Nephron (organoid): ENCODE measurements at regions not wholly inside any gene's neighbourhood (a gene's known extent, or its start where the extent isn't known, plus 50 kb on each side); places are given as distances from the start of the nearest gene placed in this dataset.
A peak's percentile ranks its signal among the peaks of the same experiment; 100 is the strongest.

ENCODE experiments used
- H3K27ac Mint-ChIP-seq, 3 experiments: 2 replicates each; pipeline ENCODE4 v1.8.0; 2020; ENCODE audit warnings: mixed read lengths in 3 of 3, mild to moderate bottlenecking in 2 of 3, moderate library complexity in 1 of 3
- H3K27me3 Mint-ChIP-seq: 2 replicates; pipeline ENCODE4 v1.8.0; 2021; ENCODE audit warnings: low read depth, mild to moderate bottlenecking, moderate library complexity, mixed read lengths
- H3K36me3 Mint-ChIP-seq: 2 replicates; pipeline ENCODE4 v1.8.0; 2020; ENCODE audit warnings: low read depth, mixed read lengths
- H3K4me1 Mint-ChIP-seq: 2 replicates; pipeline ENCODE4 v1.8.0; 2020; ENCODE audit warnings: mixed read lengths
- H3K4me3 Mint-ChIP-seq, 3 experiments: 2 replicates each; pipeline ENCODE4 v1.8.0; 2020; ENCODE audit warnings: mild to moderate bottlenecking in 3 of 3, mixed read lengths in 3 of 3, moderate library complexity in 2 of 3
- H3K9me3 Mint-ChIP-seq: 2 replicates; pipeline ENCODE4 v1.8.0; 2020; ENCODE audit warnings: mixed read lengths
- TF ChIP-seq, protein P1 (sequence below), 3 experiments: fragments of 200-600 bp; sonication (generic); IDR thresholded peaks; one replicate each; pipeline ENCODE4 v1.5.0; 2021; ENCODE audit warnings: antibody characterized with exemption in 3 of 3; ENCODE audit not compliant: unreplicated experiment in 3 of 3

DNA sequence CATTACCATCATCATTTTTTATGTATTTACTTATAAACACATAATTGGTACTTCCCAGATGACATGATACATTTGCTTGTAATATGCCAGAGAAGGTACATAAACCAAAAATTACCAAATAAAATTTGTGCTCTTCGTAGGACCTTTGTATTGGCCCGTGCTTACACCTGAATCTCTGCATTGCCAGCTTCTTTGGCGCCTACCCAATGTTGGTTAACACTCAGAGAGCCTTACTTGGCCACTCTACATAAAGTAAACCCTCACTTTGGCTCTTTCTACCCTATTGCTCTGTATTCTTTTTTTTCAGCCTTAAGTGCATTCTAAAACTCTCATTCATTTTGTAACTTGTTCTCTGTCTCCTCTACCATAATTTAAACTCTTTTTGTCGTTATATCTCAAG lies 148.1 kb upstream of the ZNF608 start:
- no peaks in the 10 kb centered on the region for H3K9me3 Mint-ChIP-seq
- H3K27me3 Mint-ChIP-seq = peaks cover 4% of the 10 kb centered on the region
- TF ChIP-seq, protein P1, sequence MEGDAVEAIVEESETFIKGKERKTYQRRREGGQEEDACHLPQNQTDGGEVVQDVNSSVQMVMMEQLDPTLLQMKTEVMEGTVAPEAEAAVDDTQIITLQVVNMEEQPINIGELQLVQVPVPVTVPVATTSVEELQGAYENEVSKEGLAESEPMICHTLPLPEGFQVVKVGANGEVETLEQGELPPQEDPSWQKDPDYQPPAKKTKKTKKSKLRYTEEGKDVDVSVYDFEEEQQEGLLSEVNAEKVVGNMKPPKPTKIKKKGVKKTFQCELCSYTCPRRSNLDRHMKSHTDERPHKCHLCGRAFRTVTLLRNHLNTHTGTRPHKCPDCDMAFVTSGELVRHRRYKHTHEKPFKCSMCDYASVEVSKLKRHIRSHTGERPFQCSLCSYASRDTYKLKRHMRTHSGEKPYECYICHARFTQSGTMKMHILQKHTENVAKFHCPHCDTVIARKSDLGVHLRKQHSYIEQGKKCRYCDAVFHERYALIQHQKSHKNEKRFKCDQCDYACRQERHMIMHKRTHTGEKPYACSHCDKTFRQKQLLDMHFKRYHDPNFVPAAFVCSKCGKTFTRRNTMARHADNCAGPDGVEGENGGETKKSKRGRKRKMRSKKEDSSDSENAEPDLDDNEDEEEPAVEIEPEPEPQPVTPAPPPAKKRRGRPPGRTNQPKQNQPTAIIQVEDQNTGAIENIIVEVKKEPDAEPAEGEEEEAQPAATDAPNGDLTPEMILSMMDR (IDR thresholded peaks at IDR 0.05; ENCODE audit: unreplicated experiment in 3 of 3) = no peak
- H3K27ac Mint-ChIP-seq = no peak overlapping the region
- H3K36me3 Mint-ChIP-seq = no peaks in the 10 kb centered on the region
- H3K4me1 Mint-ChIP-seq = peaks cover 8% of the 10 kb centered on the region
- no peak overlapping the region for H3K4me3 Mint-ChIP-seq

DNA sequence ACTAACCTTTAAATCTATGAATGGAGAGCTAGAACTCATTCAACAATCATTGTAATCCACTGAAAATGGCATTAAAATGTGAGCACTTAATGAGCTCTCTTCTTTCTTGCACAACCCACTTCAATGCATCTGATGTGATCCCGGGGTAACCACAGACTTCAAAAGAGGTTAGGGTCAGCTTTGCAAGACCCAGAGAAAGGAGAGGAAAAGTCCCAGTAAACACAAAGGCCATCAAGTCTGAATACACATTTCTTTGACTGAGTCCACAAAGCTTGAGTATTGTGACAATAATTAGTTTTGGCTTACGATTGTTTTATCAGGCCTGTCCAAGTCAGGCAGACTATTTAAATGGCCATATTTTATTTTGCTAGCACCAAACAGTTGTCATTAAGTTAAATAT lies 148.8 kb upstream of the ZNF608 start:
- no peak overlapping the region for H3K4me3 Mint-ChIP-seq
- peaks cover 5% of the 10 kb centered on the region for H3K4me1 Mint-ChIP-seq
- TF ChIP-seq, protein P1 (IDR thresholded peaks at IDR 0.05; ENCODE audit: unreplicated experiment in 3 of 3) = no peak
- no peaks in the 10 kb centered on the region for H3K9me3 Mint-ChIP-seq
- H3K36me3 Mint-ChIP-seq = no peaks in the 10 kb centered on the region
- peaks cover 7% of the 10 kb centered on the region for H3K27me3 Mint-ChIP-seq
- no peak overlapping the region for H3K27ac Mint-ChIP-seq

DNA sequence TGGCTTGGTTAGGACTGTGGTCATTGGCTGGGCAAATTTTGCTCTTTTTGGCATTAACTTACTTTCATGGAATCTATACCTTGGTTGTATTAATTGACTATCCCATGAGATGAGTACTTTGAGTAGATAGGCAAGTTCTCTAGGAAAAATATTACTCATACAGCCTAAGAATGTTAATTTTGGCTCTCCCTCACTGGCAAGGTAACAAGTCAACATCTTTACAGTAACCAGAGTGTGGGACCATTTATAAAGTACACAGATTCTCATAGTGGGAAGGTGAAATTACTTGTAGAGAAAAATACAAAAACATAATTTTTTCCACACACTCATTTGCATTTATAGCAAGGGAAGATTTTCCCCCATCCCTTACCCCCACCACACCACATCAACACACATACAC lies 154.6 kb upstream of the ZNF608 start:
- H3K27me3 Mint-ChIP-seq = peaks cover 8% of the 10 kb centered on the region
- TF ChIP-seq, protein P1 (IDR thresholded peaks at IDR 0.05; ENCODE audit: unreplicated experiment in 3 of 3) = no peak
- peaks cover 40% of the 10 kb centered on the region for H3K4me1 Mint-ChIP-seq
- H3K9me3 Mint-ChIP-seq = no peaks in the 10 kb centered on the region
- peak overlapping the region in 1 of 3 experiments; percentile 76 for H3K27ac Mint-ChIP-seq
- H3K36me3 Mint-ChIP-seq = no peaks in the 10 kb centered on the region
- no peak overlapping the region for H3K4me3 Mint-ChIP-seq

DNA sequence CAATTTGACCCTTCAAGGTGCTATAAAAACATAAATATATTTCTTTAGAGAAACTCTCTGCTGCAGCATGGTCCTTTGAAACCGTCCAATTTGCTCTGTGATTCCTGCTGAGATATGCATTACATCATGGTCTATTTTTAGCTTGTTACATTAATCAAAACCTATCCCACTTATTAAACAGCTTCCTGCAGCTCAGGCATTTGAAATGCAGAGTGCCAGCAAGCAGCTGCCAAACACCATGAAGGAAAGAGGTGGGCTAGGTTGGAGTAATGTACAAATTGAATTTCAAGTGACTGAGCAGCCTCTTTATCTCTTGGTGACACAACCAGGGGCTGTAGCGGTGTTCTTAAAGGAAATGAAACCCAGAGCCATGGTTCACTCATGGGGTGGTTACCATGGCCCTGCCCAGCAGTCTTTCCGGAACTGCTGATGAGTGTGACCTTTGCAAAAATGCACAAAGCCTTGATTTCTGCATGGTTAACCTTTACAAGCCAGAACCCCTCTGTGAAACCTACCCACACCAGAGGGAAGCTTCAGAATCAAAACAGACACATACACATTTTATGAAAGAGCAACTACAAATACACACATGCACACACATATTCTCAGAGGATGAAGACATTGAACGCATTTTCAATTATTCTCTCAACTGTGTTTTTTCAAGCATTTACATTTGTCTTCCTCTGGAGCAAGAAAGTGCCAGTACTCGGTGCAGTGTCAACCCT lies 155.8 kb upstream of the ZNF608 start:
- TF ChIP-seq, protein P1 (IDR thresholded peaks at IDR 0.05; ENCODE audit: unreplicated experiment in 3 of 3) = no peak
- H3K36me3 Mint-ChIP-seq = no peaks in the 10 kb centered on the region
- H3K4me1 Mint-ChIP-seq = peaks cover 51% of the 10 kb centered on the region
- H3K27ac Mint-ChIP-seq = peak overlapping the region; percentile 44 to 76 (median 62)
- peaks cover 8% of the 10 kb centered on the region for H3K27me3 Mint-ChIP-seq
- H3K9me3 Mint-ChIP-seq = no peaks in the 10 kb centered on the region
- no peak overlapping the region for H3K4me3 Mint-ChIP-seq

DNA sequence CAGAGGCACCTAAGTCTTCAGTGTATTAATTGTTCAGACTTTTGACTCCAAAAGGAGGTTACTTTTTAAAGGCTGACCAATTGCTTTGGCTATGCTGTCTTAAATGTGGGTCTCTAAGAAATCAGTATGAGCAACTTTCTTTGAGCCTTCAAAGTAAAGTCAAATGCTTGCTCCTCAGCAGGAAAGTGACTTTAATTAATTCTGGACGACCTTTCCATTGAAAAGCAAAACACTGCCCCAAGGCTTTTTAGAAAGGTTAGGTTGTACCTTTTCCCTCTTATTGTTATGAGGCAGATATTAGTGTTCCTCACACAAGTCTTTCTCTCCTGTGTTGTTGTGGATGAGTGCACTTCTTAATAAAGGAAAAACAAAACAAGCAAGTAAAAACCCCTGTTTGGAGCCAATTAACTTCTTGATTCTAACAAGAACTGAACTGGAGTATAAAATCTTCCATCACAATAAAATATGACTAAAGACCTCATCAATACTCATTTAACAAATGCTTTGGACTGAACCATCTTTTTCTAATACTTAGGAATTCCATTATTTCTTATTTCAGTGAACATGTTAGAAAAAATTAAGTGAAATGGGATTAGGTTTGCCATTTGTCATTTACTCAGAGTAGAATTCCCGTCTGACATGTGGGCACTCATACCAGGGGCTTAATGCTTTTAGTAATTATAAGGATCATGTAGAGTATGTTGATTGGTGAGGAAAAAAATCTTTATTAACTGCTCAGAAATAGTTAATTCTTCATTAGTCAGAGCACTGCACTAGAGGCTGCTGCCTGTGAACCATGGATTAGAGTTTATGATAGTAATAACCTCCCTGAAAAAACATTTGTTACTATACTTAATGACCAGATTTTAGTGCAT lies 159.1 kb upstream of the ZNF608 start:
- TF ChIP-seq, protein P1 (IDR thresholded peaks at IDR 0.05; ENCODE audit: unreplicated experiment in 3 of 3) = no peak
- Mint-ChIP-seq H3K4me3 (no peak overlapping the region), H3K4me1 (peaks cover 78% of the 10 kb centered on the region), H3K9me3 (no peaks in the 10 kb centered on the region), H3K27me3 (peaks cover 9% of the 10 kb centered on the region), H3K27ac (peak overlapping the region; percentile 57 to 86 (median 78)), H3K36me3 (no peaks in the 10 kb centered on the region)
